22Rv1 (cell line): ENCODE measurements at regions not wholly inside any gene's neighbourhood (a gene's known extent, or its start where the extent isn't known, plus 50 kb on each side); places are given as distances from the start of the nearest gene placed in this dataset.

Experiments
- CTCF ChIP-seq: fragments of 450-650 bp; IDR thresholded peaks from 2 replicates; pipeline ENCODE4 v1.5.1; 2017; ENCODE audit warnings: mild to moderate bottlenecking
- ZFX ChIP-seq: fragments of 450-650 bp; IDR thresholded peaks from 2 replicates; pipeline ENCODE4 v1.6.1; 2017; ENCODE audit warnings: antibody characterized with exemption, borderline replicate concordance

GRCh38 chr14:100441271-100441947 lies 118.3 kb downstream of the SLC25A47 start:
- no peak for TF ChIP-seq CTCF
- TF ChIP-seq ZFX, result no peak
